ENCODE measurements at regions not wholly inside any gene's neighbourhood (a gene's known extent, or its start where the extent isn't known, plus 50 kb on each side); places are given as distances from the start of the nearest gene placed in this dataset.

- Histone ChIP-seq H3K27me3 (ENCODE audit: insufficient read depth, low read length, poor library complexity, severe bottlenecking) (no peaks in the 10 kb centered on the region), H3K4me3 (ENCODE audit: low read length, poor library complexity, severe bottlenecking) (no peak overlapping the region), H3F3A (ENCODE audit: low read depth) (no peaks in the 10 kb centered on the region), H3K36me3 (ENCODE audit: insufficient read depth, low read length) (no peaks in the 10 kb centered on the region), H3K9me3 (ENCODE audit: insufficient read depth, low read depth, low read length) (no peaks in the 10 kb centered on the region), H3K4me2 (ENCODE audit: low read depth, low read length, poor library complexity, severe bottlenecking) (no peak overlapping the region), H3K9ac (ENCODE audit: low read depth, low read length, poor library complexity, severe bottlenecking) (no peak overlapping the region), H3K4me1 (ENCODE audit: insufficient read depth, low read length, poor library complexity, severe bottlenecking) (peaks cover 8% of the 10 kb centered on the region), H2AFZ (ENCODE audit: low read length) (no peak overlapping the region), H3K9me2 (replicated peaks; ENCODE audit: low read depth, low read length) (no peaks in the 10 kb centered on the region), H4K20me1 (ENCODE audit: insufficient read depth, low read length, poor library complexity, severe bottlenecking) (no peaks in the 10 kb centered on the region), H3K79me2 (ENCODE audit: insufficient read depth, low read length) (no peaks in the 10 kb centered on the region)
- no peak for TF ChIP-seq EZH2phosphoT487 (IDR thresholded peaks at IDR 0.05; ENCODE audit: borderline replicate concordance)
- TF ChIP-seq, protein P1, sequence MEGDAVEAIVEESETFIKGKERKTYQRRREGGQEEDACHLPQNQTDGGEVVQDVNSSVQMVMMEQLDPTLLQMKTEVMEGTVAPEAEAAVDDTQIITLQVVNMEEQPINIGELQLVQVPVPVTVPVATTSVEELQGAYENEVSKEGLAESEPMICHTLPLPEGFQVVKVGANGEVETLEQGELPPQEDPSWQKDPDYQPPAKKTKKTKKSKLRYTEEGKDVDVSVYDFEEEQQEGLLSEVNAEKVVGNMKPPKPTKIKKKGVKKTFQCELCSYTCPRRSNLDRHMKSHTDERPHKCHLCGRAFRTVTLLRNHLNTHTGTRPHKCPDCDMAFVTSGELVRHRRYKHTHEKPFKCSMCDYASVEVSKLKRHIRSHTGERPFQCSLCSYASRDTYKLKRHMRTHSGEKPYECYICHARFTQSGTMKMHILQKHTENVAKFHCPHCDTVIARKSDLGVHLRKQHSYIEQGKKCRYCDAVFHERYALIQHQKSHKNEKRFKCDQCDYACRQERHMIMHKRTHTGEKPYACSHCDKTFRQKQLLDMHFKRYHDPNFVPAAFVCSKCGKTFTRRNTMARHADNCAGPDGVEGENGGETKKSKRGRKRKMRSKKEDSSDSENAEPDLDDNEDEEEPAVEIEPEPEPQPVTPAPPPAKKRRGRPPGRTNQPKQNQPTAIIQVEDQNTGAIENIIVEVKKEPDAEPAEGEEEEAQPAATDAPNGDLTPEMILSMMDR (conservative IDR thresholded peaks at IDR 0.05; ENCODE audit: low read length), result no peak
These were observed 809.7 kb downstream of the MAFB start for GRCh38 chr20:39879296-39879695.

DNA sequence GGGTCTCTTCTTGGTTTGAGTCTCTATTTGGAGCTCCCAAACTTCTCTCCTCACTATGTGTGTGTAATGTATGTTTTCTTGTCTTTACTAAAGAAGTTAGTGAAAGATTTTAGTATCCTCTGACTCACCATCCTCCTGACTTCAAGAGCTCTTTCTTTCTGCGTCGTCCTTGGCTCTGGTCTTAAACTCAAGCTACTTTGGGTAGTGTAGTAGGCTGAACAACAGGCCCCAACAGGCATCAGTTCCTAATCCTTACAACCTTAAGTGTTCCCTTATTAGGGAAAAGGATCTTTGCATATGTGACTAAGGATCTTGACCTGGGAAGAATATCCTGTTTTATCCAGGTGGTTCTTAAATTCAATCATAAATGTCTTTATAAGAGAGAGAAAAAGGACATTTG is 810.2 kb downstream of the MAFB start:
- TF ChIP-seq, protein P1 (conservative IDR thresholded peaks at IDR 0.05; ENCODE audit: low read length), result no peak
- no peak for TF ChIP-seq EZH2phosphoT487 (IDR thresholded peaks at IDR 0.05; ENCODE audit: borderline replicate concordance)
- Histone ChIP-seq H4K20me1 (ENCODE audit: insufficient read depth, low read length, poor library complexity, severe bottlenecking) (no peaks in the 10 kb centered on the region), H3K9me2 (replicated peaks; ENCODE audit: low read depth, low read length) (no peaks in the 10 kb centered on the region), H3K79me2 (ENCODE audit: insufficient read depth, low read length) (no peaks in the 10 kb centered on the region), H3K4me3 (ENCODE audit: low read length, poor library complexity, severe bottlenecking) (no peak overlapping the region), H3K4me2 (ENCODE audit: low read depth, low read length, poor library complexity, severe bottlenecking) (no peak overlapping the region), H3K9me3 (ENCODE audit: insufficient read depth, low read depth, low read length) (no peaks in the 10 kb centered on the region), H3K36me3 (ENCODE audit: insufficient read depth, low read length) (no peaks in the 10 kb centered on the region), H3K9ac (ENCODE audit: low read depth, low read length, poor library complexity, severe bottlenecking) (no peak overlapping the region), H3F3A (ENCODE audit: low read depth) (no peaks in the 10 kb centered on the region), H3K4me1 (ENCODE audit: insufficient read depth, low read length, poor library complexity, severe bottlenecking) (peaks cover 8% of the 10 kb centered on the region), H2AFZ (ENCODE audit: low read length) (no peak overlapping the region), H3K27me3 (ENCODE audit: insufficient read depth, low read length, poor library complexity, severe bottlenecking) (no peaks in the 10 kb centered on the region)

DNA sequence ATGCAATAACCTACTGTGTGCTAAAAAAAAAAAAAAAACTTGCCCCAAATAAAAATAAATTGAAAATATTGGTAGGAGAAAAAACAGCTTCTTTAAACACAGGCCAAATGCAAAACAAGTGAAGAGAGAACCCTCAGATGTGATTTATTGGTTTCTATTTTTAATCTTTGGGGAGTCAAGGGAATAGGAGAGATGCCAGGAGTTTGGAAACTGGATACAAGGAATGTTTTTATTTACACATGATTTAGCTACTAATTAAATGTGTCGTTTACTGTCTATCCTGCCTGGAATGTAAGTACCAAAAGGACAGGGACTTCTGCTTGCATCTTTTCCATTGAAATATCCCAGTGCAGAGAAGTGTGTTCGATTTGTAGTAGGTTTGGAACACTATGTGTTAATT is 810.7 kb downstream of the MAFB start:
- H2AFZ ChIP-seq (ENCODE audit: low read length), result no peak overlapping the region
- no peaks in the 10 kb centered on the region for H3K9me2 ChIP-seq (replicated peaks; ENCODE audit: low read depth, low read length)
- H4K20me1 ChIP-seq (ENCODE audit: insufficient read depth, low read length, poor library complexity, severe bottlenecking), result no peaks in the 10 kb centered on the region
- H3K9me3 ChIP-seq (ENCODE audit: insufficient read depth, low read depth, low read length), result no peaks in the 10 kb centered on the region
- H3K9ac ChIP-seq (ENCODE audit: low read depth, low read length, poor library complexity, severe bottlenecking), result no peak overlapping the region
- no peaks in the 10 kb centered on the region for H3K27me3 ChIP-seq (ENCODE audit: insufficient read depth, low read length, poor library complexity, severe bottlenecking)
- no peaks in the 10 kb centered on the region for H3F3A ChIP-seq (ENCODE audit: low read depth)
- H3K4me1 ChIP-seq (ENCODE audit: insufficient read depth, low read length, poor library complexity, severe bottlenecking), result peaks cover 8% of the 10 kb centered on the region
- no peaks in the 10 kb centered on the region for H3K36me3 ChIP-seq (ENCODE audit: insufficient read depth, low read length)
- H3K4me3 ChIP-seq (ENCODE audit: low read length, poor library complexity, severe bottlenecking), result no peak overlapping the region
- no peaks in the 10 kb centered on the region for H3K79me2 ChIP-seq (ENCODE audit: insufficient read depth, low read length)
- TF ChIP-seq, protein P1 (conservative IDR thresholded peaks at IDR 0.05; ENCODE audit: low read length), result no peak
- TF ChIP-seq EZH2phosphoT487 (IDR thresholded peaks at IDR 0.05; ENCODE audit: borderline replicate concordance), result no peak
- H3K4me2 ChIP-seq (ENCODE audit: low read depth, low read length, poor library complexity, severe bottlenecking), result no peak overlapping the region
